Neural cell (in vitro differentiated cells): ENCODE measurements at regions not wholly inside any gene's neighbourhood (a gene's known extent, or its start where the extent isn't known, plus 50 kb on each side); places are given as distances from the start of the nearest gene placed in this dataset.

Experiments
- H2AFZ ChIP-seq: fragments of 200-600, 300-800 bp; sonication (generic), shearing (Covaris generic); 2 replicates; pipeline ENCODE4 v1.6.0; 2014; ENCODE audit warnings: low read depth, mild to moderate bottlenecking, antibody characterized with exemption, low read length, moderate library complexity
- H3F3A ChIP-seq: fragments of 200-600 bp; shearing (Covaris generic); 2 replicates; pipeline ENCODE4 v1.6.1; 2016; ENCODE audit warnings: mild to moderate bottlenecking, moderate library complexity, mixed read lengths, antibody characterized with exemption, low read length; ENCODE audit not compliant: insufficient read depth, poor library complexity, severe bottlenecking
- H3K27ac ChIP-seq: fragments of 200-600, 300-800 bp; sonication (generic), shearing (Covaris generic); 2 replicates; pipeline ENCODE4 v1.5.1; 2014; ENCODE audit warnings: mild to moderate bottlenecking, low read length, moderate library complexity
- H3K27me3 ChIP-seq: fragments of 300-800, 200-600 bp; sonication (generic), shearing (Covaris generic); 2 replicates; pipeline ENCODE4 v1.6.0; 2014; ENCODE audit warnings: mild to moderate bottlenecking, low read depth, low read length, moderate library complexity; ENCODE audit not compliant: insufficient read depth
- H3K36me3 ChIP-seq: fragments of 300-800, 200-600 bp; sonication (generic), shearing (Covaris generic); 2 replicates; pipeline ENCODE4 v1.5.1; 2014; ENCODE audit warnings: mild to moderate bottlenecking, antibody characterized with exemption, low read length, moderate library complexity; ENCODE audit not compliant: insufficient read depth
- H3K4me2 ChIP-seq: fragments of 300-800, 200-600 bp; sonication (generic), shearing (Covaris generic); 2 replicates; pipeline ENCODE4 v1.6.0; 2014; ENCODE audit warnings: mild to moderate bottlenecking, low read length
- H3K4me3 ChIP-seq: fragments of 300-800, 200-600 bp; sonication (generic), shearing (Covaris generic); 2 replicates; pipeline ENCODE4 v1.5.1; 2014; ENCODE audit warnings: mild to moderate bottlenecking, low read length, moderate library complexity
- H3K79me2 ChIP-seq: fragments of 200-600 bp; shearing (Covaris generic); replicated peaks from 2 replicates; pipeline ENCODE4 v1.6.0; 2014; ENCODE audit warnings: mild to moderate bottlenecking, low read length, moderate library complexity; ENCODE audit not compliant: insufficient read depth
- H3K9ac ChIP-seq: fragments of 300-800, 200-600 bp; sonication (generic), shearing (Covaris generic); 2 replicates; pipeline ENCODE4 v1.6.1; 2016; ENCODE audit warnings: mild to moderate bottlenecking, low read length, mixed read lengths
- H3K9me2 ChIP-seq: fragments of 200-600 bp; shearing (Covaris generic); 2 replicates; pipeline ENCODE4 v1.6.1; 2016; ENCODE audit warnings: mild to moderate bottlenecking, low read length, mixed read lengths; ENCODE audit not compliant: insufficient read depth
- H3K9me3 ChIP-seq: fragments of 200-600, 300-800 bp; sonication (generic), shearing (Covaris generic); 2 replicates; pipeline ENCODE4 v1.6.1; 2016; ENCODE audit warnings: mild to moderate bottlenecking, mixed run types, low read length, moderate library complexity, mixed read lengths
- H4K20me1 ChIP-seq: fragments of 200-600 bp; shearing (Covaris generic); 2 replicates; pipeline ENCODE4 v1.6.1; 2016; ENCODE audit warnings: mild to moderate bottlenecking, mixed run types; ENCODE audit not compliant: insufficient read depth
- CTCF ChIP-seq: fragments of 450-650 bp; IDR thresholded peaks from 2 replicates; pipeline ENCODE4 v1.5.1; 2014; ENCODE audit warnings: antibody characterized with exemption, mild to moderate bottlenecking, moderate library complexity; ENCODE audit not compliant: poor library complexity, severe bottlenecking
- EP300 ChIP-seq: fragments of 450-650 bp; conservative IDR thresholded peaks from 2 replicates; pipeline ENCODE4 v1.6.1; 2014; ENCODE audit warnings: antibody characterized with exemption, mild to moderate bottlenecking, moderate library complexity; ENCODE audit not compliant: poor library complexity, severe bottlenecking
- EZH2 ChIP-seq: fragments of 200-600, 300-800 bp; shearing (Covaris generic), sonication (generic); IDR thresholded peaks from 2 replicates; pipeline ENCODE4 v1.6.1; 2014; ENCODE audit warnings: antibody characterized with exemption, low read length, borderline replicate concordance, mild to moderate bottlenecking; ENCODE audit not compliant: insufficient read depth, poor library complexity, severe bottlenecking
- MXI1 ChIP-seq: fragments of 450-650 bp; conservative IDR thresholded peaks from 2 replicates; pipeline ENCODE4 v1.6.1; 2014; ENCODE audit warnings: antibody characterized with exemption, mild to moderate bottlenecking; ENCODE audit not compliant: poor library complexity, severe bottlenecking
- POLR2AphosphoS5 ChIP-seq: IDR thresholded peaks from 2 replicates; pipeline ENCODE4 v1.6.1; 2012
- RAD21 ChIP-seq: fragments of 450-650 bp; conservative IDR thresholded peaks from 2 replicates; pipeline ENCODE4 v1.6.1; 2014; ENCODE audit warnings: antibody characterized with exemption, mild to moderate bottlenecking, moderate library complexity
- REST ChIP-seq: IDR thresholded peaks from 2 replicates; pipeline ENCODE4 v1.6.1; 2012; ENCODE audit warnings: borderline replicate concordance
- SMC3 ChIP-seq: fragments of 450-650 bp; conservative IDR thresholded peaks from 2 replicates; pipeline ENCODE4 v1.6.1; 2014; ENCODE audit warnings: antibody characterized with exemption, mild to moderate bottlenecking, moderate library complexity; ENCODE audit not compliant: poor library complexity
- TAF1 ChIP-seq: IDR thresholded peaks from 2 replicates; pipeline ENCODE4 v1.6.1; 2012; ENCODE audit warnings: low read depth

GRCh38 chr5:103902893-103903292, 340.3 kb upstream of the NUDT12 start:
- no peaks in the 10 kb centered on the region for H3K27me3 ChIP-seq
- no peak overlapping the region for H2AFZ ChIP-seq
- H3K9ac ChIP-seq: no peak overlapping the region
- H3K4me2 ChIP-seq: no peak overlapping the region
- H3K9me3 ChIP-seq: no peaks in the 10 kb centered on the region
- no peaks in the 10 kb centered on the region for H3F3A ChIP-seq
- no peaks in the 10 kb centered on the region for H3K79me2 ChIP-seq
- H4K20me1 ChIP-seq: no peaks in the 10 kb centered on the region
- TF ChIP-seq RAD21 (no peak), EZH2 (no peak), TAF1 (no peak), EP300 (no peak), CTCF (no peak), SMC3 (no peak), REST (no peak), POLR2AphosphoS5 (no peak), MXI1 (no peak)
- H3K27ac ChIP-seq: no peak overlapping the region
- H3K4me3 ChIP-seq: no peak overlapping the region
- no peaks in the 10 kb centered on the region for H3K9me2 ChIP-seq
- no peaks in the 10 kb centered on the region for H3K36me3 ChIP-seq

GRCh38 chr5:103901885-103902284, 339.3 kb upstream of the NUDT12 start:
- Histone ChIP-seq H3K4me3 (no peak overlapping the region), H3K27ac (no peak overlapping the region), H3K27me3 (no peaks in the 10 kb centered on the region), H3K9me2 (no peaks in the 10 kb centered on the region), H4K20me1 (no peaks in the 10 kb centered on the region), H2AFZ (no peak overlapping the region), H3F3A (no peaks in the 10 kb centered on the region), H3K9ac (no peak overlapping the region), H3K4me2 (no peak overlapping the region), H3K79me2 (no peaks in the 10 kb centered on the region), H3K36me3 (no peaks in the 10 kb centered on the region), H3K9me3 (no peaks in the 10 kb centered on the region)
- TF ChIP-seq EP300 (no peak), SMC3 (no peak), MXI1 (no peak), EZH2 (no peak)

GRCh38 chr5:103896593-103896992, 334.0 kb upstream of the NUDT12 start:
- H3K27me3 ChIP-seq: no peaks in the 10 kb centered on the region
- H3F3A ChIP-seq: no peaks in the 10 kb centered on the region
- no peak overlapping the region for H2AFZ ChIP-seq
- no peaks in the 10 kb centered on the region for H3K36me3 ChIP-seq
- no peaks in the 10 kb centered on the region for H3K9me3 ChIP-seq
- H3K79me2 ChIP-seq: no peaks in the 10 kb centered on the region
- H3K4me2 ChIP-seq: no peak overlapping the region
- H4K20me1 ChIP-seq: no peaks in the 10 kb centered on the region
- H3K9ac ChIP-seq: no peak overlapping the region
- no peaks in the 10 kb centered on the region for H3K9me2 ChIP-seq
- TF ChIP-seq EP300 (no peak), REST (no peak), MXI1 (no peak), POLR2AphosphoS5 (no peak), TAF1 (no peak), RAD21 (no peak), SMC3 (no peak), EZH2 (no peak), CTCF (no peak)
- H3K4me3 ChIP-seq: no peak overlapping the region
- H3K27ac ChIP-seq: no peak overlapping the region
